Uterus (tissue), 3 donors: ENCODE measurements at regions not wholly inside any gene's neighbourhood (a gene's known extent, or its start where the extent isn't known, plus 50 kb on each side); places are given as distances from the start of the nearest gene placed in this dataset.

Experiments used
- DNase-seq, 2 donors: peaks; one replicate each; pipeline ENCODE4 v3.0.0-alpha.2; 2019 to 2020
- H3K27ac ChIP-seq, 2 donors: fragments of 200-600 bp; sonication (generic); 1 replicate in 1 of 2; 2 replicates in 1 of 2; pipeline ENCODE4 v1.5.1; 2016 to 2018
- H3K27me3 ChIP-seq, 2 donors: fragments of 200-600 bp; sonication (generic); one replicate each; pipeline ENCODE4 v1.5.1; 2018 to 2019; ENCODE audit warnings: control low read depth in 1 of 2
- H3K36me3 ChIP-seq, 2 donors: fragments of 200-600 bp; sonication (generic); one replicate each; pipeline ENCODE4 v1.5.1; 2019; ENCODE audit warnings: control low read depth in 1 of 2
- H3K4me1 ChIP-seq, 2 donors: fragments of 200-600 bp; sonication (generic); one replicate each; pipeline ENCODE4 v1.5.1; 2018 to 2019; ENCODE audit warnings: control low read depth in 1 of 2
- H3K4me3 ChIP-seq, 2 donors: fragments of 200-600 bp; sonication (generic); 1 replicate in 1 of 2; 2 replicates in 1 of 2; pipeline ENCODE4 v1.5.1; 2018 to 2019; ENCODE audit warnings: mild to moderate bottlenecking in 1 of 2
- H3K9me3 ChIP-seq, 2 donors: fragments of 200-600 bp; sonication (generic); one replicate each; pipeline ENCODE4 v1.5.1; 2019; ENCODE audit warnings: control low read depth in 1 of 2
- CTCF ChIP-seq, 4 experiments: fragments of 200-600 bp in 2 of 4; fragments of 450-650 bp in 2 of 4; sonication (generic) in 2 of 4; IDR thresholded peaks; one replicate each; pipeline ENCODE4 v1.5.1; 2016 to 2019; ENCODE audit warnings: antibody characterized with exemption in 4 of 4, mild to moderate bottlenecking in 2 of 4, moderate library complexity in 1 of 4
- POLR2A ChIP-seq, 2 donors: fragments of 450-650 bp; IDR thresholded peaks; one replicate each; pipeline ENCODE4 v1.6.1; 2016; ENCODE audit warnings: antibody characterized with exemption in 2 of 2, mild to moderate bottlenecking in 1 of 2, moderate library complexity in 1 of 2
- intact Hi-C: fragments of 100-400 bp; cut with DNase I; formaldehyde crosslinking; loops from one replicate; pipeline ENCODE4 v1.15.1; 2023; ENCODE audit warnings: low total_unique reads
- donor health status: DM: yes; HTN: yes; CAD: no.

DNA sequence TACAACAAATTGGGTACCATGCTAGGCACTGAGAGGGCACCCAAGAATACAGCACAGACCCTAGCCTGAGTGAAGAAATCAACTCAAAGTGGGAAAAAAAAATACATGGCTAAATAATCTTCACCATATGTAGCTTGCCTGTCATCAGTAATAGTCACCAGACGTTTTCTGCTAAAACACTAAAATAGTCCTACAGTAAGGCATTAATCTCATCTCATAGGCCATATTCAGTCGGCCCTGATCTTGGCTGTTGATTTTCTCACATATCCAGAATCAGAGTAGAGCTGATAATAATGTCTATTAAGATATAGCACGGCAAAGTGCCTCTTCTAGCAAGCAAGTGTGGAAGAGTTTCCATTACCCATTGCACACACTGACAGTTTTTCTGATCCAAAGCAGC is 322.1 kb upstream of the SLC30A5 start:
- TF ChIP-seq CTCF (IDR thresholded peaks at IDR 0.05): no peak
- TF ChIP-seq POLR2A (IDR thresholded peaks at IDR 0.05): no peak
- no peaks in the 10 kb centered on the region for H3K27me3 ChIP-seq
- H3K36me3 ChIP-seq: no peaks in the 10 kb centered on the region
- no peak overlapping the region for H3K27ac ChIP-seq
- no peaks in the 10 kb centered on the region for H3K4me1 ChIP-seq
- intact Hi-C loops: no loop called here
- H3K4me3 ChIP-seq: no peak overlapping the region
- H3K9me3 ChIP-seq: no peaks in the 10 kb centered on the region
- DNase-seq: no peak

GRCh38 chr5:68776381-68776780 is 317.4 kb upstream of the SLC30A5 start:
- H3K27ac ChIP-seq: no peak overlapping the region
- H3K4me3 ChIP-seq: no peak overlapping the region
- TF ChIP-seq CTCF (IDR thresholded peaks at IDR 0.05) (no peak), POLR2A (IDR thresholded peaks at IDR 0.05) (no peak)
- intact Hi-C loops: no loop called here
- DNase-seq: no peak
- H3K4me1 ChIP-seq: no peaks in the 10 kb centered on the region
- no peaks in the 10 kb centered on the region for H3K36me3 ChIP-seq
- H3K9me3 ChIP-seq: no peaks in the 10 kb centered on the region
- no peaks in the 10 kb centered on the region for H3K27me3 ChIP-seq

GRCh38 chr5:68777135-68777534 is 316.7 kb upstream of the SLC30A5 start:
- TF ChIP-seq POLR2A (IDR thresholded peaks at IDR 0.05) (no peak), CTCF (IDR thresholded peaks at IDR 0.05) (no peak)
- Histone ChIP-seq H3K27ac (no peak overlapping the region), H3K4me3 (no peak overlapping the region), H3K9me3 (no peaks in the 10 kb centered on the region), H3K4me1 (no peaks in the 10 kb centered on the region), H3K27me3 (no peaks in the 10 kb centered on the region), H3K36me3 (no peaks in the 10 kb centered on the region)
- intact Hi-C loops: no loop called here
- DNase-seq: no peak

GRCh38 chr5:68778484-68778883 is 315.3 kb upstream of the SLC30A5 start:
- Histone ChIP-seq H3K27me3 (no peaks in the 10 kb centered on the region), H3K27ac (no peak overlapping the region), H3K9me3 (no peaks in the 10 kb centered on the region), H3K4me3 (no peak overlapping the region), H3K4me1 (no peaks in the 10 kb centered on the region), H3K36me3 (no peaks in the 10 kb centered on the region)
- TF ChIP-seq POLR2A (IDR thresholded peaks at IDR 0.05) (no peak), CTCF (IDR thresholded peaks at IDR 0.05) (no peak)
- no peak for DNase-seq
- intact Hi-C loops: no loop called here

- TF ChIP-seq POLR2A (IDR thresholded peaks at IDR 0.05) (no peak), CTCF (IDR thresholded peaks at IDR 0.05) (no peak)
- Histone ChIP-seq H3K9me3 (no peaks in the 10 kb centered on the region), H3K27ac (no peak overlapping the region), H3K36me3 (no peaks in the 10 kb centered on the region), H3K4me1 (no peaks in the 10 kb centered on the region), H3K4me3 (no peak overlapping the region), H3K27me3 (no peaks in the 10 kb centered on the region)
- intact Hi-C loops: no loop called here
- no peak for DNase-seq
Observed at GRCh38 chr5:68780299-68780955, 313.4 kb upstream of the SLC30A5 start.
